DLD1 (cell line): ENCODE measurements at regions not wholly inside any gene's neighbourhood (a gene's known extent, or its start where the extent isn't known, plus 50 kb on each side); places are given as distances from the start of the nearest gene placed in this dataset.

ENCODE experiments used
- in situ Hi-C: cut with HindIII; loops from 2 replicates; pipeline ENCODE4 v1.10.0; 2017; ENCODE audit warnings: low sequenced_read_pairs

DNA sequence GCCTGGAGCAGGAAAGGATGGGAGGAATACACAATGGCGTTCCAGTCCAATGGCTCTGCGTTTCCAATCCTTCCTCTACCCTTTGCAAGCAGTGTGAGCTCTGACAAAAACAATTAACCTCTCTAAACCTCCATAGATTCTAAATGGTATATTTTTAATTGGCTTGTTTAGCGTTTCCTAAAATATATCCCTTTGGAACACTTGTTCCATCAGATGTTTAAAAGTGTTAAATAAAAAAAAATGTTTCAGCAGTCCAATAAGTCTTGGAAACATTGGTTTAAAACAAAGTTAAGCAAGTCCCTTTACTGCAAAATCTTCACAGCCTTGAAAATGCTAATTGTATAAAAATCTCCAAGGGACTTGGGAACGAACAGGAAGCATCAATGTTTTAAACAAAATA lies 432.3 kb upstream of the ARRDC4 start:
- in situ Hi-C loops = no loop called here

- in situ Hi-C loops = no loop called here
Measured at GRCh38 chr15:97545799-97546198, 414.7 kb upstream of the ARRDC4 start.

DNA sequence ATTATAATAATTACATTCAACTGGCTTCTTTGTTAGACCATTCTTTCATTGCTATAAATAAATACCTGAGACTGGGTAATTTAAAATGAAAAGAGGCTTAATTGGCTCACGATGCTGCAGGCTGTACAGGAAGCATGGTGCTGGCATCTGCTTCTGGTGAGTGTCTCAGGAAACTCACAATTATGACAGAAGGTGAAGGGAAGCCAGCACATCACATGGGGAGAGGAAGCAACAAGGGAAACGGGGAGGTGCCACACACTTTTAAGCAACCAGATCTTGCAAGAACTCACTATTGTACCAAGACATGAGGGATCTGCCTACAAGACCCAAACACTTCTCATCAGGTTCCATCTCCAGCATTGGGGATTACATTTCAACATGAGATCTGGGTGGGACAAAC lies 413.1 kb upstream of the ARRDC4 start:
- in situ Hi-C loops = no loop called here

GRCh38 chr15:97561529-97561928 lies 399.0 kb upstream of the ARRDC4 start:
- in situ Hi-C loops = no loop called here

GRCh38 chr15:97563516-97563915 lies 397.0 kb upstream of the ARRDC4 start:
- in situ Hi-C loops = no loop called here

GRCh38 chr15:97566961-97567360 lies 393.5 kb upstream of the ARRDC4 start:
- in situ Hi-C loops = no loop called here

DNA sequence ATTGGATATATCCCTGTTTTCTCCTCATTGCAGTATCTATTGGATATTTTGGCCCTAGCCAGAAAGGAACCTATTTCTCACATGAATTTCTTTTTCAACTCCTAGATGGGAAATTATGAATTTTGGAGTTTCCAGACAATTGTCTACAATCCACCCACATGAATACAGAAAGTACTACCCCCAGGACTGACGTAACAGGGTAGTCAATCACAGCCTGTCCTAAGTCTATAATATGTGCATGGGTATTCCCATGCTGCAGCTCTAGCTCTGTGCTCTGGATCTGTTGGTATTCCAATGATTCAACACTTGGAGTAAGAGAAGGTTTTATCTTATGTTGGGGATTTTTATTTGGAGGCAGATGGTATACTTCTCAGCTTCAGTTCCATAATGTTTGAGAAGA lies 393.1 kb upstream of the ARRDC4 start:
- in situ Hi-C loops = no loop called here

DNA sequence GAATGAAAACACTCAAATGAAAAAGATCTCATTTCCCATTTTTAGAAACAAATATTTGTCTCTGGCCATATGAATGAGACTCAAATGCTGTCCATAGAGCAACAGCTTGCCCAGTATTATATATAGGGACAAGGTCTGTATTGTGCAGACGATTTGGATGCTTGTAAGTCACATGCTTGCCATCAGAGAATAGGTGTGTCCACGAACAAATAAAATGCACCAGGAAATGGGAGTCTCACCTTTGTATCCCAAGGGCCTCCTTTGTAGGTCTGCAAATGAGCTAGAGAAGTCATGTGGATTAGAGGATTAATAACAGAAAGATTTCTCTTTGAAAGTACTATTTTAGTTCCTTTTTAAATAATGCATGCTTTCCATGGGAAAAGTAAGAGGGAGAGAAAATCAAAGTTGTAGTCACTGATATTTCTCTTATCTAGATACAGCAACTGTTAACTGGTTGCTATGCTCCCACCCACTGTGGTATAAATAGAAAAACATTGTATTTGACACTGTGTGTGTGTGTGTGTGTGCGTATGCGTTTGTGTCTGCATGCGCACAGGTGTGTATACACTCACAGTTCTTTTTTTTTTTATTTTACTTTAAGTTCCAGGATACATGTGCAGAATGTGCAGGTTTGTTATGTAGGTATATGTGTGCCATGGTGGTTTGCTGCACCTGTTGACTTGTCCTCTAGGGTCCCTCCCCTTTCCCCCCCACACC lies 383.4 kb upstream of the ARRDC4 start:
- in situ Hi-C loops = no loop called here

DNA sequence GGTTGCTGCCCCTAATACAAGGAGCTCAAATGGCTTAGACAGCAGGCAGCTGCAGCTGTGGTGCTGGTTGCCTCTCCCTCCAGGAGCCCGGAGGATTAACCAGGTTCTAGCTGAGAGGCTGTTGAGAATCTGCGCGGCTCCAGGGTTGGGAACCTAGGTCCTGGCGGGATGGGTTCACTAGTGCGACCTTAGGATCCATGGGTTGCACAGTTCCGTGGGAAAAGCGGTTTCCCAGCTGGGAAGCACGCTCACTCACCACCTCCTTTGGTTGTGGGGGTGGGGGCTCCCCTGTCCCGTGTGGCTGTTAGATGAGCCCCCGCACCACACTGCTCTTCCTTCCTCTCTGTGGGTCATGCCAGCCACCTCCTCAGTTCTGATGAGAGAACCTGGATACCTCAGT lies 375.1 kb upstream of the ARRDC4 start:
- in situ Hi-C loops = no loop called here

- in situ Hi-C loops = no loop called here
Measured at GRCh38 chr15:97592778-97593177, 367.7 kb upstream of the ARRDC4 start.

DNA sequence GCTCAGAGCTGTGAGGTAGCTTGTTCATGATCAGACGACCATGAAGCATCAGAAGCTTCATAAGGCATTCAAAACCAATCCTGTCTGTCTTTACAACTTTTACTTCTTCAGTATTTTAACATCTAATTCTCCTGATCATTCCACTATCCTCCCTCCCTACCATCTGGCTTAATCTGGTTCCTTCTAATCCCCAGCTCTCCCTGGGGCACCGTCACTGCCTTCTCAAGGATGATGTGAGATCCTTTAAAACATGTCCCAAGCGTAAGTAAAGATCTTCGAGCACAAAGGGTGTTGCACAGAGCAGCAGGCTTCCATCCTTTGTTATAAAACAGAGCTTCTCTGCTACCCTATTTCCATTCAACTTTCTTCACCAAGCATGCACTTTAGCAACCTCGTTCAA lies 362.7 kb upstream of the ARRDC4 start:
- in situ Hi-C loops = no loop called here

DNA sequence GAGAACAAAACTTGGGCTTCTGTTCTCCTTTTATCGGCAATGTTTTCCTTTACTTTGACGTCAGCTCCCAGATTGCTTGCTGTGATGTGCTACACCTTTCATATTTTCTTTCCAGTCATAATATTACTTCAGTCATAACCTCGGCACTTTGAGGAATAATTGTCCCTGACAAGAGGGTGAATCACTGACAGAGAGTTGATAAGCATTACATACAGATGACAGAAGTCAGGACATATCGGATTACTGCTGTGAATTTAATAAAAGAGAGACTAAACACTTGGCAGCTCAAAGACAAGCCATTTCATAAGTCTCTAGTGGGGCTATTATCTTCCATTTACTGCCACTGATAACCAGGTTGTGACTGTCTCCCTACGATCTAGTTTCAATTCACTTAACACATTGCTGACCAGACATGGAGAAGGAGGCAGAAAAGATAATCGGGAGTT lies 362.1 kb upstream of the ARRDC4 start:
- in situ Hi-C loops = no loop called here

DNA sequence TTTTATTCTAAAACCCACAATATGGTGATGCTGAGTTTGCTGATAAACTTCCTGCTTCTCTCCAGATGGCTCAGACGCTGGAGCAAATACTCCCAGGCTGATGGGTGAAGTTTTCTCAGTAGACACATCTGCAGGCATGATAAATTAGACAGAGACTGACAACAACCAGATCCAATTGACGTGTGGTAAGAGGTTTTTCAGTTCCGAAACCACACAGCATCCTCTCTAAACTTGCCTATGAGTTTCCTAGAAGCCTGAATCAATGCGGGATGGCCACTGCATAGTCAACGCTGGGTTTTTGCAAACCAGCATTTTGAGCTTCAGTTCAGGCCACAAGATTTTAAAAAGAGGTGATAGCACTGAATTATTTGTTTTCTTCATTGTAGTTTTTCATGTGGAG lies 360.3 kb upstream of the ARRDC4 start:
- in situ Hi-C loops = no loop called here

- in situ Hi-C loops = no loop called here
Measured at GRCh38 chr15:97604677-97605076, 355.8 kb upstream of the ARRDC4 start.

GRCh38 chr15:97615114-97615513 lies 345.4 kb upstream of the ARRDC4 start:
- in situ Hi-C loops = no loop called here

DNA sequence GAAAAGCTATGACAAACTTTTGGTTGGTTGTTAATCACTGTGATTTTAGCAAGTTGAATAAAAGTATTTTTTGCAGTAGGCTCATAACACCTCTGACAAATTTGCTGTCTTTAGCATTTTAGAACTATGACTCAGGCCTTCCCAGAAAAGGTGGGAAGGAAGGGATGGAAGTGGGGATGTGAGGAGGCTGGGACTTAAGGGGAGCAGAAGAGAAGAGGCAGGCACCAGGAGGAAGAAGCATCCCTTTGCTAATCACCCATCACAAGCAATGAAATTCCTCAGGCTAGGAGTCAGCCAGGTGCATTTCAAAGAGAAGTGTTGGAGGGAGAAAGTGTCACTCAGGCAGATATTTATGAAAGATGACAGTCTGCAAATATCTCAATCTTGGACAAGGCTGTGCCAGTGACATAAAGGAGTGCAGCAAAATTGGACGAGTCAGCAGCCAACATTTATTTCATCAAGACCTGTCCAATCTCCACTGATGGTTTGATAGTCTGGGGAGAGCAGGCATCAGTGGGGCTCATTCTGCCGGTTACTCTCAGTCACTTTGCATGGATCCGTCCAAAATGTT lies 337.3 kb upstream of the ARRDC4 start:
- in situ Hi-C loops = no loop called here

DNA sequence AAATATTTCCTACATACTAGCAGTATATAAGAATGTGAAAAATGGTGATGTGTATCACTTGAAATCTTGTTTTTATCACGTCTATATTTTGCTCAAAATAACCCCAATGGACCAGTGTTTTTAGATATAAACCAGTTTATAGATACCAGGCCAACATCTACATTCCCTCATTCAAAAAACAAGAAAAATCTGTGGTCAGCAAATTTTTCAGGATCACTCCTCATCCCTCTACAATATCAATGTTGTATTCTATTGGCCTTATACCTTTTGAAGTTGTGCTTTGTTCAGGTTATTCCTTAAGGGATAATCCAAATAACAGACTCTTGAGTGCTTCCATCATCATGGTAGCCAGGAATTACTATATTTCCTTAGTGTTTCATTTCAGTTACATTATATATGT lies 332.9 kb upstream of the ARRDC4 start:
- in situ Hi-C loops = no loop called here

GRCh38 chr15:97645758-97646157 lies 314.7 kb upstream of the ARRDC4 start:
- in situ Hi-C loops = no loop called here

DNA sequence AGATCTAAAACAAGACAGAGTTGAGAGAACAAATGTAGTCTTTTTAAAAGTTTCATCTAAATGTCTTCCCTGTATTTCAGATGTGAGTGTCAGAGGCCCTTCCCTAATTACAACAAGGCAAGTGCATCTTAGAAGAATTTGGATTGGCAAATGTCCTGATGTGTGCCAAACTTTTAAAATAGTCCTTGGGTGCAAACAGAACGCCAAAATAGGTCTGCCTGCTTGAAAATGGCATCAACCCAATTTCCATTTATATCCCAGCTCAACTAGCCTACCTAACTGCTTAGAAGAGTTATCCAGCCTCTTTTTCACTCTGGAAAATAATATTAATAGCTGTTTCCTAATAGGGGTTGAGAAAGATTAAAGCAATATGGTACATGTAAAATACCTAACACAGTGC lies 311.8 kb upstream of the ARRDC4 start:
- in situ Hi-C loops = no loop called here

GRCh38 chr15:97652041-97652440 lies 308.5 kb upstream of the ARRDC4 start:
- in situ Hi-C loops = no loop called here

GRCh38 chr15:97652700-97653167 lies 307.8 kb upstream of the ARRDC4 start:
- in situ Hi-C loops = no loop called here

GRCh38 chr15:97653896-97654295 lies 306.6 kb upstream of the ARRDC4 start:
- in situ Hi-C loops = no loop called here
